ENCODE measurements at regions not wholly inside any gene's neighbourhood (a gene's known extent, or its start where the extent isn't known, plus 50 kb on each side); places are given as distances from the start of the nearest gene placed in this dataset.
A peak's percentile ranks its signal among the peaks of the same experiment; 100 is the strongest.

- TF ChIP-seq CTCF (IDR thresholded peaks at IDR 0.05; ENCODE audit: partially characterized antibody, unreplicated experiment), result no peak
- no peak overlapping the region for H3K4me3 Mint-ChIP-seq (ENCODE audit: unreplicated experiment)
These were observed 176.5 kb upstream of the MMS22L start for GRCh38 chr6:97459535-97459934.

GRCh38 chr6:97459986-97460385 is 177.0 kb upstream of the MMS22L start:
- DNase-seq, result no peak
- H3K27ac Mint-ChIP-seq (ENCODE audit: unreplicated experiment), result no peak overlapping the region
- TF ChIP-seq CTCF (IDR thresholded peaks at IDR 0.05; ENCODE audit: partially characterized antibody, unreplicated experiment), result no peak
- H3K4me1 Mint-ChIP-seq (ENCODE audit: low read depth, unreplicated experiment), result peaks cover 9% of the 10 kb centered on the region
- no peaks in the 10 kb centered on the region for H3K36me3 Mint-ChIP-seq (ENCODE audit: unreplicated experiment)
- H3K9me3 Mint-ChIP-seq (ENCODE audit: unreplicated experiment), result peaks cover 3% of the 10 kb centered on the region
- H3K4me3 Mint-ChIP-seq (ENCODE audit: unreplicated experiment), result no peak overlapping the region
- H3K27me3 Mint-ChIP-seq (ENCODE audit: unreplicated experiment), result no peaks in the 10 kb centered on the region

More at GRCh38 chr6:97459535-97459934, 176.5 kb upstream of the MMS22L start:
- no peak for DNase-seq
- Mint-ChIP-seq H3K36me3 (ENCODE audit: unreplicated experiment) (no peaks in the 10 kb centered on the region), H3K4me1 (ENCODE audit: low read depth, unreplicated experiment) (peaks cover 9% of the 10 kb centered on the region), H3K9me3 (ENCODE audit: unreplicated experiment) (peaks cover 3% of the 10 kb centered on the region), H3K27me3 (ENCODE audit: unreplicated experiment) (no peaks in the 10 kb centered on the region), H3K27ac (ENCODE audit: unreplicated experiment) (no peak overlapping the region)

- Mint-ChIP-seq H3K4me1 (ENCODE audit: low read depth, unreplicated experiment) (peaks cover 9% of the 10 kb centered on the region), H3K27ac (ENCODE audit: unreplicated experiment) (peak overlapping the region; percentile 73), H3K9me3 (ENCODE audit: unreplicated experiment) (peaks cover 3% of the 10 kb centered on the region), H3K36me3 (ENCODE audit: unreplicated experiment) (no peaks in the 10 kb centered on the region), H3K4me3 (ENCODE audit: unreplicated experiment) (no peak overlapping the region), H3K27me3 (ENCODE audit: unreplicated experiment) (no peaks in the 10 kb centered on the region)
- no peak for DNase-seq
- TF ChIP-seq CTCF (IDR thresholded peaks at IDR 0.05; ENCODE audit: partially characterized antibody, unreplicated experiment), result no peak
These were observed 177.5 kb upstream of the MMS22L start for GRCh38 chr6:97460394-97461080.

- no peak overlapping the region for H3K27ac Mint-ChIP-seq (ENCODE audit: unreplicated experiment)
- H3K4me1 Mint-ChIP-seq (ENCODE audit: low read depth, unreplicated experiment), result peaks cover 13% of the 10 kb centered on the region
These were observed 178.2 kb upstream of the MMS22L start for GRCh38 chr6:97461218-97461617.

More at GRCh38 chr6:97461218-97461617, 178.2 kb upstream of the MMS22L start:
- TF ChIP-seq CTCF (IDR thresholded peaks at IDR 0.05; ENCODE audit: partially characterized antibody, unreplicated experiment), result no peak
- no peaks in the 10 kb centered on the region for H3K36me3 Mint-ChIP-seq (ENCODE audit: unreplicated experiment)
- no peak for DNase-seq
- no peaks in the 10 kb centered on the region for H3K27me3 Mint-ChIP-seq (ENCODE audit: unreplicated experiment)
- peaks cover 3% of the 10 kb centered on the region for H3K9me3 Mint-ChIP-seq (ENCODE audit: unreplicated experiment)
- no peak overlapping the region for H3K4me3 Mint-ChIP-seq (ENCODE audit: unreplicated experiment)

Measured in glutamatergic neuron (in vitro differentiated cells).